Liver (tissue), 8 donors: ENCODE measurements at regions not wholly inside any gene's neighbourhood (a gene's known extent, or its start where the extent isn't known, plus 50 kb on each side); places are given as distances from the start of the nearest gene placed in this dataset.

Source experiments
- DNase-seq: peaks from one replicate; pipeline ENCODE4 v3.0.0-alpha.2; 2017; ENCODE audit warnings: low spot score
- H3K27ac ChIP-seq, 2 donors: one replicate each; pipeline ENCODE4 v1.7.0; 2013; ENCODE audit warnings: inconsistent platforms in 2 of 2, low read length in 2 of 2, control low read depth in 1 of 2, low read depth in 1 of 2, mild to moderate bottlenecking in 1 of 2
- H3K27me3 ChIP-seq, 4 donors: one replicate each; pipeline versions ENCODE4 v1.6.1 to v1.7.0; 2013; ENCODE audit warnings: low read length in 3 of 4, inconsistent platforms in 1 of 4, mild to moderate bottlenecking in 1 of 4, moderate library complexity in 1 of 4; ENCODE audit not compliant: control insufficient read depth in 4 of 4, insufficient read depth in 4 of 4
- H3K36me3 ChIP-seq, 4 donors: one replicate each; pipeline versions ENCODE4 v1.6.1 to v1.7.0; 2013; ENCODE audit warnings: low read length in 3 of 4, mild to moderate bottlenecking in 3 of 4, low read depth in 1 of 4, moderate library complexity in 1 of 4; ENCODE audit not compliant: control insufficient read depth in 4 of 4, insufficient read depth in 3 of 4
- H3K4me1 ChIP-seq, 4 donors: one replicate each; pipeline versions ENCODE4 v1.6.1 to v1.7.0; 2013; ENCODE audit warnings: low read length in 3 of 4, mild to moderate bottlenecking in 3 of 4, moderate library complexity in 1 of 4; ENCODE audit not compliant: control insufficient read depth in 4 of 4, insufficient read depth in 4 of 4
- H3K4me3 ChIP-seq, 3 donors: one replicate each; pipeline versions ENCODE4 v1.6.1 to v1.7.0; 2013; ENCODE audit warnings: low read length in 3 of 3, control low read depth in 1 of 3, low read depth in 1 of 3, mild to moderate bottlenecking in 1 of 3
- H3K9ac ChIP-seq, 2 donors: one replicate each; pipeline ENCODE4 v1.7.0; 2013; ENCODE audit warnings: low read length in 2 of 2, mild to moderate bottlenecking in 2 of 2, moderate library complexity in 2 of 2, control low read depth in 1 of 2, low read depth in 1 of 2
- H3K9me3 ChIP-seq, 4 donors: one replicate each; pipeline versions ENCODE4 v1.6.1 to v1.7.0; 2013; ENCODE audit warnings: low read length in 3 of 4; ENCODE audit not compliant: control insufficient read depth in 4 of 4
- ATF3 ChIP-seq: IDR thresholded peaks from 2 replicates; pipeline ENCODE4 v1.6.1; 2016; ENCODE audit warnings: antibody characterized with exemption
- CTCF ChIP-seq: fragments of 150-350 bp; IDR thresholded peaks from 2 replicates; pipeline ENCODE4 v1.5.1; 2017; ENCODE audit warnings: improper control_type of control experiment, low read depth, low read length; ENCODE audit not compliant: missing input control
- FOXA2 ChIP-seq: IDR thresholded peaks from 2 replicates; pipeline ENCODE4 v1.6.1; 2016; ENCODE audit warnings: antibody characterized with exemption
- GABPA ChIP-seq, 2 donors: IDR thresholded peaks in 1 of 2; conservative IDR thresholded peaks in 1 of 2; 2 replicates each; pipeline ENCODE4 v1.6.1; 2016; ENCODE audit warnings: antibody characterized with exemption in 2 of 2, mild to moderate bottlenecking in 1 of 2, moderate library complexity in 1 of 2
- HNF4A ChIP-seq, 2 donors: conservative IDR thresholded peaks; 2 replicates each; pipeline ENCODE4 v1.6.1; 2016; ENCODE audit warnings: antibody characterized with exemption in 2 of 2, mild to moderate bottlenecking in 2 of 2
- HNF4G ChIP-seq: IDR thresholded peaks from 2 replicates; pipeline ENCODE4 v1.6.1; 2016; ENCODE audit warnings: antibody characterized with exemption
- MAX ChIP-seq: IDR thresholded peaks from 2 replicates; pipeline ENCODE4 v1.6.1; 2016; ENCODE audit warnings: antibody characterized with exemption
- NR2F2 ChIP-seq: IDR thresholded peaks from 2 replicates; pipeline ENCODE4 v1.6.1; 2016; ENCODE audit warnings: antibody characterized with exemption
- RAD21 ChIP-seq, 2 donors: IDR thresholded peaks; 2 replicates each; pipeline ENCODE4 v1.6.1; 2016; ENCODE audit warnings: antibody characterized with exemption in 2 of 2, mild to moderate bottlenecking in 2 of 2
- REST ChIP-seq: IDR thresholded peaks from 2 replicates; pipeline ENCODE4 v1.6.1; 2016; ENCODE audit warnings: antibody characterized with exemption, mild to moderate bottlenecking
- RXRA ChIP-seq, 2 donors: IDR thresholded peaks; 2 replicates each; pipeline ENCODE4 v1.6.1; 2017 to 2018; ENCODE audit warnings: antibody characterized with exemption in 2 of 2, mild to moderate bottlenecking in 1 of 2
- SP1 ChIP-seq: IDR thresholded peaks from 2 replicates; pipeline ENCODE4 v1.6.1; 2018; ENCODE audit warnings: antibody characterized with exemption, mild to moderate bottlenecking
- YY1 ChIP-seq: IDR thresholded peaks from 2 replicates; pipeline ENCODE4 v1.6.1; 2016; ENCODE audit warnings: antibody characterized with exemption, mild to moderate bottlenecking
- ZBTB33 ChIP-seq: IDR thresholded peaks from 2 replicates; pipeline ENCODE4 v1.6.1; 2016; ENCODE audit warnings: antibody characterized with exemption
- WGBS: extraction: QIAGEN DNeasy Blood & Tissue Kit; methylation state at CpG from one replicate; pipeline ENCODE4 v1.1.7; 2013; 5-methylcytosine and 5-hydroxymethylcytosine counted together
- donor health status: healthy.
- donor health status: healthy.
- donor health status: healthy.
- donor health status: healthy.
- donor health status: healthy.

GRCh38 chr7:106493041-106493731, 167.8 kb downstream of the CCDC71L start:
- TF ChIP-seq REST (no peak), YY1 (no peak), MAX (no peak), SP1 (no peak), HNF4A (conservative IDR thresholded peaks at IDR 0.05) (no peak), NR2F2 (no peak), ATF3 (no peak), RAD21 (IDR thresholded peaks at IDR 0.05) (no peak), ZBTB33 (no peak), FOXA2 (no peak), HNF4G (no peak), GABPA (IDR thresholded peaks at IDR 0.05 in 1 of 2, conservative IDR thresholded peaks at IDR 0.05 in 1 of 2) (no peak), RXRA (IDR thresholded peaks at IDR 0.05) (no peak), CTCF (no peak)
- no peak for DNase-seq
- Histone ChIP-seq H3K9me3 (no peaks in the 10 kb centered on the region), H3K4me3 (no peak overlapping the region), H3K4me1 (peaks cover 0 to 10% (median 1%) of the 10 kb centered on the region in 4 donors), H3K9ac (no peak overlapping the region), H3K27ac (no peak overlapping the region), H3K36me3 (no peaks in the 10 kb centered on the region), H3K27me3 (no peaks in the 10 kb centered on the region)
- 82% methylated on average over 9 of the region's 9 CpGs for WGBS

GRCh38 chr7:106488465-106488864, 172.5 kb downstream of the CCDC71L start:
- H3K27ac ChIP-seq: no peak overlapping the region

More at GRCh38 chr7:106488465-106488864, 172.5 kb downstream of the CCDC71L start:
- H3K9ac ChIP-seq: no peak overlapping the region
- no peaks in the 10 kb centered on the region for H3K36me3 ChIP-seq
- WGBS: 78% methylated on average over 5 of the region's 5 CpGs
- peaks cover 7 to 51% (median 35%) of the 10 kb centered on the region in 4 donors for H3K4me1 ChIP-seq
- H3K27me3 ChIP-seq: no peaks in the 10 kb centered on the region
- no peak for DNase-seq
- no peaks in the 10 kb centered on the region for H3K9me3 ChIP-seq
- no peak overlapping the region for H3K4me3 ChIP-seq
- TF ChIP-seq RXRA (IDR thresholded peaks at IDR 0.05): peak in 1 of 2 donors; percentile 45
- peak in 1 of 2 donors; percentile 86 for TF ChIP-seq HNF4A (conservative IDR thresholded peaks at IDR 0.05)
- TF ChIP-seq YY1: no peak
